Sigmoid colon (tissue), 6 donors: ENCODE measurements at regions not wholly inside any gene's neighbourhood (a gene's known extent, or its start where the extent isn't known, plus 50 kb on each side); places are given as distances from the start of the nearest gene placed in this dataset.

Experiments
- DNase-seq: peaks from one replicate; pipeline ENCODE4 v3.0.0-alpha.2; 2019
- H3K27ac ChIP-seq, 4 donors: fragments of 200-600 bp; sonication (generic); one replicate each; pipeline ENCODE4 v1.5.1; 2016 to 2019; ENCODE audit warnings: mild to moderate bottlenecking in 1 of 4
- H3K27me3 ChIP-seq, 3 donors: fragments of 200-600 bp; sonication (generic); one replicate each; pipeline ENCODE4 v1.5.1; 2019; ENCODE audit warnings: mild to moderate bottlenecking in 1 of 3
- H3K36me3 ChIP-seq, 4 donors: fragments of 200-600 bp; sonication (generic); one replicate each; pipeline ENCODE4 v1.5.1; 2016 to 2019
- H3K4me1 ChIP-seq, 4 donors: fragments of 200-600 bp; sonication (generic); one replicate each; pipeline ENCODE4 v1.5.1; 2017 to 2019
- H3K4me3 ChIP-seq, 4 donors: fragments of 200-600 bp; sonication (generic); one replicate each; pipeline ENCODE4 v1.5.1; 2017 to 2019; ENCODE audit warnings: mild to moderate bottlenecking in 2 of 4, moderate library complexity in 1 of 4
- H3K9me3 ChIP-seq, 4 donors: fragments of 200-600 bp in 3 of 4; sonication (generic) in 3 of 4; one replicate each; pipeline versions ENCODE4 v1.5.1 to v1.6.1; 2013 to 2019
- CTCF ChIP-seq, 4 experiments: fragments of 450-650 bp in 3 of 4; fragments of 200-600 bp in 1 of 4; IDR thresholded peaks; one replicate each; pipeline ENCODE4 v1.5.1; 2016 to 2019; ENCODE audit warnings: antibody characterized with exemption in 4 of 4, mild to moderate bottlenecking in 3 of 4, moderate library complexity in 2 of 4
- EP300 ChIP-seq, 4 donors: sonication (generic); formaldehyde crosslinking; IDR thresholded peaks; one replicate each; pipeline ENCODE4 v1.6.1; 2017; ENCODE audit warnings: antibody characterized with exemption in 4 of 4
- POLR2A ChIP-seq, 2 donors: fragments of 450-650 bp; IDR thresholded peaks; one replicate each; pipeline ENCODE4 v1.6.1; 2016; ENCODE audit warnings: antibody characterized with exemption in 2 of 2, mild to moderate bottlenecking in 2 of 2, moderate library complexity in 2 of 2
- POLR2AphosphoS5 ChIP-seq, 4 donors: sonication (generic); formaldehyde crosslinking; IDR thresholded peaks; one replicate each; pipeline ENCODE4 v1.6.1; 2017; ENCODE audit warnings: antibody characterized with exemption in 4 of 4
- WGBS, 2 donors: extraction: QIAGEN DNeasy Blood & Tissue Kit; methylation state at CpG; one replicate each; pipeline ENCODE4 v1.1.7; 2013; 5-methylcytosine and 5-hydroxymethylcytosine counted together
- intact Hi-C: fragments of 100-400 bp; cut with DNase I; formaldehyde crosslinking; loops from one replicate; pipeline ENCODE4 v1.15.1; 2023
- donor health status: healthy with polysubstance abuse.
- donor health status: healthy.

DNA sequence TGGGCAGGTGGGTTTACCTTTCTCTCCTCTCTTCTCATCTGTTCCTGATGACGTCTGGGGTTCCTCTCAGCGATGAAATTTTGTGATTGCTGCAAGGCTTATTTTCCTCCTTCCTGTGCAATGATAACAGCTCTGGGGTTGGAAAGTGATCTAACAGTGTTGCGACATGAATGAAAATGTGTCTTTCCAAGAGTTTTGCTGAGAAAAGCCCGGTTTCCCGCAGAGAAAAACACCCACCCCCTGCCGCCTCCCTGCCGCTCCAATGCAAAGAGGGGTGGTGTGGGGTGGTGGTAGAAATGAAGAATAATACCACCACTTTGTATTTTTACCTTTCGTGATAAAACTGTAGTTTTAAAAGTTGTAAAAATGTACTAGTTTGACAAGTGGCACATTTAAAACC lies 232.0 kb downstream of the OLFM4 start:
- Histone ChIP-seq H3K27ac (no peak overlapping the region), H3K27me3 (no peaks in the 10 kb centered on the region), H3K9me3 (no peaks in the 10 kb centered on the region), H3K36me3 (no peaks in the 10 kb centered on the region), H3K4me3 (no peak overlapping the region), H3K4me1 (no peaks in the 10 kb centered on the region)
- intact Hi-C loops, result no loop called here
- WGBS, 2 donors, result 68 to 76% methylated on average over 8 of the region's 8 CpGs
- no peak for DNase-seq
- TF ChIP-seq CTCF (IDR thresholded peaks at IDR 0.05) (no peak), EP300 (IDR thresholded peaks at IDR 0.05) (no peak), POLR2AphosphoS5 (IDR thresholded peaks at IDR 0.05) (no peak), POLR2A (IDR thresholded peaks at IDR 0.05) (no peak)

- intact Hi-C loops, result no loop called here
- no peaks in the 10 kb centered on the region for H3K4me1 ChIP-seq
- H3K9me3 ChIP-seq, result no peaks in the 10 kb centered on the region
- no peaks in the 10 kb centered on the region for H3K27me3 ChIP-seq
- H3K36me3 ChIP-seq, result no peaks in the 10 kb centered on the region
- TF ChIP-seq CTCF (IDR thresholded peaks at IDR 0.05) (no peak), EP300 (IDR thresholded peaks at IDR 0.05) (no peak), POLR2A (IDR thresholded peaks at IDR 0.05) (no peak), POLR2AphosphoS5 (IDR thresholded peaks at IDR 0.05) (no peak)
- DNase-seq, result no peak
- no peak overlapping the region for H3K4me3 ChIP-seq
- H3K27ac ChIP-seq, result no peak overlapping the region
Measured at GRCh38 chr13:53264751-53265385, 236.3 kb downstream of the OLFM4 start.

DNA sequence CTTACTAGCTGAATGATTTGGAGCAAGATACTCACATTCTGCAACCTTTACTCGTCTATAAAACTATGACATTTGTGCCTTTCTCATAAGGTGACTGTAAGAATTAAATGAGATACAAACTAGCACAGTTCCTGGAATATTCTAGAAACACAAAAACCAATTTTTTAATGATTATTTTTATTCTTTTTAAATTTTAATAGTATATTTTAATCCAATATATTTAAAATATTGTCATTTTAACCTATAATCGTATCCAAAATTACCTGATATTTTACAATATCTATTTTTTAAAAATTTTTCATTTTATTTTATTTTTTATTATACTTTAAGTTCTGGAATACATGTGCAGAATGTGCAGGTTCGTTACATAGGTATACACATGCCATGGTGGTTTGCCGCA lies 238.1 kb downstream of the OLFM4 start:
- Histone ChIP-seq H3K4me3 (no peak overlapping the region), H3K27me3 (no peaks in the 10 kb centered on the region), H3K27ac (no peak overlapping the region), H3K9me3 (no peaks in the 10 kb centered on the region), H3K4me1 (no peaks in the 10 kb centered on the region), H3K36me3 (no peaks in the 10 kb centered on the region)
- DNase-seq, result no peak
- TF ChIP-seq POLR2A (IDR thresholded peaks at IDR 0.05) (no peak), EP300 (IDR thresholded peaks at IDR 0.05) (no peak)
- intact Hi-C loops, result no loop called here
- WGBS, 2 donors, result 76 to 83% methylated on average over 4 of the region's 4 CpGs

DNA sequence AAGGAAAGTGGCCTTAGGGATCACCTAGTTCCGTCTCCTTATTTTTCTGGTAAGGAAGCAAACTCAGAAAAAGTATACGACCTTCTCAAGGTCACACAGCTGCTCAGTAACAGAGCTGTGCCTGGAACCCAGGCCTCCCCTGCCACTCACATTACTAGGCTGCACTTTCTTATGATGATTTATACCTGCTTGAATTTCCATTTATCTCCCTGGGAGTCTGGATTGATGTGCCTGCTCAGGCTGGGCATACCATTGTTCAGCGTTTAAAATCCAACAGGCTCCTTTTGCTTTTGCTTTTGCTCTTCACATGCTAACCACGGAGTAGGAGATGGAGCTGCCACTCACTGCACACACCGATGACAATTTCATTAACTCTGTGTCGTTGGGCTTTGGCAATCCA lies 241.0 kb downstream of the OLFM4 start:
- DNase-seq, result no peak
- no peak overlapping the region for H3K4me3 ChIP-seq
- no peak for TF ChIP-seq POLR2A (IDR thresholded peaks at IDR 0.05)
- TF ChIP-seq POLR2AphosphoS5 (IDR thresholded peaks at IDR 0.05), result no peak
- TF ChIP-seq EP300 (IDR thresholded peaks at IDR 0.05), result no peak
- no peak for TF ChIP-seq CTCF (IDR thresholded peaks at IDR 0.05)
- intact Hi-C loops, result no loop called here
- no peaks in the 10 kb centered on the region for H3K36me3 ChIP-seq
- H3K9me3 ChIP-seq, result no peaks in the 10 kb centered on the region
- no peaks in the 10 kb centered on the region for H3K27me3 ChIP-seq
- H3K27ac ChIP-seq, result no peak overlapping the region
- H3K4me1 ChIP-seq, result no peaks in the 10 kb centered on the region
- WGBS, 2 donors, result 62 to 77% methylated on average over 6 of the region's 6 CpGs

- WGBS, 2 donors, result 52 to 62% methylated on average over 2 of the region's 2 CpGs
- H3K9me3 ChIP-seq, result no peaks in the 10 kb centered on the region
- H3K27ac ChIP-seq, result no peak overlapping the region
- no peak for DNase-seq
- intact Hi-C loops, result no loop called here
- TF ChIP-seq CTCF (IDR thresholded peaks at IDR 0.05), result no peak
- no peak for TF ChIP-seq EP300 (IDR thresholded peaks at IDR 0.05)
- no peak for TF ChIP-seq POLR2AphosphoS5 (IDR thresholded peaks at IDR 0.05)
- TF ChIP-seq POLR2A (IDR thresholded peaks at IDR 0.05), result no peak
- H3K4me3 ChIP-seq, result no peak overlapping the region
- H3K27me3 ChIP-seq, result no peaks in the 10 kb centered on the region
- no peaks in the 10 kb centered on the region for H3K36me3 ChIP-seq
- no peaks in the 10 kb centered on the region for H3K4me1 ChIP-seq
Measured at GRCh38 chr13:53272873-53273272, 244.3 kb downstream of the OLFM4 start.
